Esophagus muscularis mucosa (tissue), 3 donors: ENCODE measurements at regions not wholly inside any gene's neighbourhood (a gene's known extent, or its start where the extent isn't known, plus 50 kb on each side); places are given as distances from the start of the nearest gene placed in this dataset.

ENCODE experiments used
- CTCF ChIP-seq, 3 experiments: fragments of 200-600 bp in 2 of 3; fragments of 450-650 bp in 1 of 3; sonication (generic) in 2 of 3; IDR thresholded peaks; one replicate each; pipeline ENCODE4 v1.5.1; 2017 to 2019; ENCODE audit warnings: antibody characterized with exemption in 3 of 3, mild to moderate bottlenecking in 2 of 3, moderate library complexity in 1 of 3
- POLR2A ChIP-seq: fragments of 450-650 bp; IDR thresholded peaks from one replicate; pipeline ENCODE4 v1.6.1; 2017; ENCODE audit warnings: antibody characterized with exemption, moderate library complexity, mild to moderate bottlenecking, low read depth

GRCh38 chr10:30686708-30687107 is 57.2 kb upstream of the LYZL2 start:
- TF ChIP-seq CTCF (IDR thresholded peaks at IDR 0.05) (no peak), POLR2A (no peak)
